T-helper 9 cell (primary cell): ENCODE measurements at regions not wholly inside any gene's neighbourhood (a gene's known extent, or its start where the extent isn't known, plus 50 kb on each side); places are given as distances from the start of the nearest gene placed in this dataset.
"Not testable (repeated sequence)": the region's sequence is repeated elsewhere in the genome, so short reads cannot be mapped to it uniquely, and the experiment has no call there.

Source experiments
- DNase-seq: peaks from one replicate; pipeline ENCODE4 v3.0.0-alpha.2; 2020

- no peak for DNase-seq
Observed at GRCh38 chr4:152189451-152190179, 346.3 kb downstream of the FBXW7 start.

GRCh38 chr4:152188801-152189200, 347.1 kb downstream of the FBXW7 start:
- DNase-seq, result no peak

DNA sequence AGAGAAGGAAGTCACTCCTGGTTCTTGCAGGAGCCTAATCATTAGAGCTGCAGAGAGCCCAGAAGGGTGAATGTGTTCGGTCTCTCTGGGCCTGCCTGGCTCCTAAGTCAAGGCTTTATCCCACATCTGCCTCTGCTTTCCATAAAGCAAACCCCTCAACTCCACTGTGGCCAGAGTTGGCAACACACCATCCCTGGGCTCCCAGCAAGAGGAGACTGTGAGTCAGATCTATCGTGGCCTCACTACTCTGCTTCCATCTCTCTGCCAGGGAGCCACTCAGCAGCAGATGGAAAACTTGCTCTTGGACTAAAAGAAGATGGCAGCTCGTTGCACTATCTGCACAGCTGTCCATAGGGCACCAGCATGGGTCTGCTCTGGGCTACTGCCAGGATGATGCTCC, 348.2 kb downstream of the FBXW7 start:
- DNase-seq, result no peak

GRCh38 chr4:152185786-152186550, 349.9 kb downstream of the FBXW7 start:
- DNase-seq, result no peak

- no peak for DNase-seq
Observed at GRCh38 chr4:152181150-152181549, 354.7 kb downstream of the FBXW7 start.

DNA sequence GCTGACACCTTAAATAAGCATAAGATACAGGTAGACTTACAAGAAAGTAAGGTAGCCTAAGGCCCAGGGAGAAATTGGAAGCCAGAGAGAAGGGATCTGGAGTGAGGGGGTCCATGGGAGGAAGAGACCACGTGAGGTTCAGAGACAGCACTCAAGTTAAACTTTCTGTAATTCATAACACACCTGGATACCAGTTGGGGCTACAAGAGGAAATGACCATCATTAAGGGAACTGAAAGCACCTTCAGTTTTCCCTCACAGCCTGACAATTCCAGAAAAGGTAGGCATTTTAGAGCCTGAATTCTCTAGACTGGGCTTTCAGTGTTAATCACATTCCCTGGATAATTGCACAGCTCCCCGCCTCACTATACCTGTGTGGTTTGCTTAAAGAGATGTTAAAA, 355.5 kb downstream of the FBXW7 start:
- DNase-seq, result no peak

DNA sequence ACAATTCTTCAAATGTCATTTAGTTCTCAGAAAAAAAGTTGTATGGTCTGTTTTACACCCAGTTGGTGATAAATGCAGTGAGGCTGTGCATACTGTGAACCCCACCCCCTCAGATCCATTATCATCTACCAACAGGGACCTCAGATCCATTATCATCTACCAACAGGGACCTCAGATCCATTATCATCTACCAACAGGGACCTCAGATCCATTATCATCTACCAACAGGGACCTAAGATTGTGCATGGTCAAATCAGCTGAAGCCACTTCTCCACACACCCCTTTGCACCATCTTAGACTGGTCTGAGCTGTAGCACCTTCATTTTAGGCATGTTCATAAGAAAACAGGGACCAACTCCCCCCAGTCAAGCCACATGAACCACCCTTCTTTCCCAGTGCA, 358.4 kb downstream of the FBXW7 start:
- DNase-seq, result not testable (repeated sequence)

DNA sequence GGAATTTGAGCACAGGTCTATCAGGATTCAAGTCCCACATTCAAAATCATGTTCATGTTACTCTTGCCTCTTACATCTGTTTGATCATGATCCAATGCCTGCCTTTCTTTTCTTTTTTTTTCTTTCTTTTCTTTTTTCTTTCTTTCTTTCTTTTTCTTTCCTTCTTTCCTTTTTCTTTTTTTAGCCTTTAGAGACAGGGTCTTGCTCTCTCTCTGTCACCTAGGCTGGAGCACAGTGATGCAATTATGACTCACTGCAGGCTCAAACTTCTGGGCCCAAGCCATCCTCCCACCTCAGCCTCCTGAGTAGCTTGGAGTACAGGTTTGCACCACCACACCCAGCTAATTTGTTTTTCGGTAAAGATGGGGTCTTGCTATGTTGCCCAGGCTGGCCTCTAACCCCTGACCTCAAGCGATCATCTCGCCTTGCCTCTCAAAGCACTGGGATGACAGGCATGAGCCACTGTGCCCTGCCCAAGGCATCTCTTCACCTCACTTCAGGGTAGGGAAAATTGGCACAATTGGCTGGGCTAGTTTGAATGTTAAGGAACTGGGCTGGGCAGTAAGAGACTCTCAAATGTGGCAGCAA, 359.2 kb downstream of the FBXW7 start:
- DNase-seq, result no peak

DNA sequence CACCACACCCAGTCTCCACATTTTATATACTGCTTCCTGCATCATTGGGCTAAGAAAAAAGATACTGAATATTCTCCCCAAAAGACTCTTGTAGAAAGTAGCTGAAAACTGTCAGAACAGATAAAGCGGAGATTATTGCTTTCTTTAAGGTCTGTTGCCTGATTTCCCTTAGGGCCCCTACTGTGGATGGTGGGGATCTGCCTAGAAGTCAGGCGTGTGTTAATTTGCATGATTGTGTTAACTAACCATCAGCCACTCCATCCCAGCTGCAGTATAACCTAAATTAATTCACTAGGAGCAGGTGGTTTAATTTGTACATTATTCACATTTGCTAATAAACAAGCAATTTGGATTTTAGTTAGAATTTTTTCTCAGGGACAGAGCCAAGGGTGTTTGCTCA, 360.3 kb downstream of the FBXW7 start:
- no peak for DNase-seq

GRCh38 chr4:152172146-152172545, 363.7 kb downstream of the FBXW7 start:
- no peak for DNase-seq

GRCh38 chr4:152171556-152171955, 364.3 kb downstream of the FBXW7 start:
- DNase-seq, result no peak

GRCh38 chr4:152169683-152170082, 366.2 kb downstream of the FBXW7 start:
- DNase-seq, result no peak

- no peak for DNase-seq
Observed at GRCh38 chr4:152168987-152169616, 366.8 kb downstream of the FBXW7 start.

- no peak for DNase-seq
Observed at GRCh38 chr4:152166567-152166966, 369.3 kb downstream of the FBXW7 start.

DNA sequence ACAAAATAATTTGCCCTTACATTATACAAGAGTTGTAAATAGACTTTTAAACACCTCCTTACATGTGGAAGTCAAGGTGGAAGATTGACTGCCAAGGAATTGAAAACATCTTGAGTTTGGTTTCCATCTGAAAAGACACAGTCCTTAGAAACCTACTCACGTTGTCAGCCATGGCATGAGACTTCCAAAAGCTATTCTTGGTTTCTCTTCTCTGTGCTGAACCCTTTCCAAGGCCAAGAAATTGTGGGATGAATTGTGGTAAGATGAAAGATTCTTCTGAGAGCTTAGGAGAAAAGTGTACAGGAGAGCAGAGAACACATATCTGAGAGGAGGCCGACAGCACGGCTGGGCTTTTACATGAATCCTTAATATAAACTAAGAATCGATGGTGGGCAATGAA, 370.0 kb downstream of the FBXW7 start:
- no peak for DNase-seq

- no peak for DNase-seq
Observed at GRCh38 chr4:152165146-152165545, 370.7 kb downstream of the FBXW7 start.

GRCh38 chr4:152164561-152164960, 371.3 kb downstream of the FBXW7 start:
- DNase-seq, result no peak

DNA sequence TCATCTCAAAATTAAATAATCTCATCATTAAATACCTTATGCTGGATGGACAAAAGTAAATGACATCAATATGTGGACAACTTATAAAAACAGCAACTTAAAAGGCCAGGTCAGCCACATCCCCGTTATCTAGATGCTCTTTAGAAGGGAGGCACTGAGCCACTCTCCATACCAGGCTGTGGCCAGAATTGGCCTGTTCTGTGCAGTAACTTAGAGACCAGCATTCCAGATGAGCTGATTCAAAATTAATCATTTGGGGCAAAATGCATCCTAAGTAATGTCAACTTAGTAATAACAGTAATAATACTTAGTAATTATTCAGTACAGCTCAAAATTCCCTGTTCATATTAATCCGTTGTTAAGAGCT, 373.6 kb downstream of the FBXW7 start:
- no peak for DNase-seq

DNA sequence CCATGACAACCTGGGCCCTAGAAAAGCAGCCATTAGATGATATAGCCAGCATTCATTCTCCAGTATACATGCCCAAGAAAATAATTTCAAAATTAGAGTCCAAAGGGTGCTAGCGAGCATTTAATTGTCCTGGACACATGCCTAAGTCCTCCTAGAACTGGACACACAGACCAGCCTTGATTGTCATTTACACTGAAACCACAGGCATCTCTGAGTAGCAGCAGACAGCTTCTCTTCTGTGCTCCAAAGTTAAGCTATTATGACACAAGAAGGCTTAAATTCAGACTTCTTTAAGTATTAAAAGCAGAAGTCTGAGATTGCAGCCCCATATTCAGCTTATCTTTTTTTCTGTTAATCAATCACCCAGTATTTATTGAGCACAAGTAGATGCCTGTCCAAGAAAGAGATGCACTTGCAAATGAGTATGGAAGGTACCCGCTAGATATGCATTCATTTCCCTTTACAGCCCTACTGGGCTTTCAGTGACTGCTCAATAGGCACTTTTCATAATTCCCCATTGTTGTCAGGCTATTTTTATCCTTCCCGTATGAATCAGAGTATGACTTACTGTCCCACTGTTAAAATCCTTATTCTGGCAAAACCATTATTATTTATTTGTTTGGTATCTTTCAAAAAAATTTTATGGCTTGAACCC, 374.1 kb downstream of the FBXW7 start:
- no peak for DNase-seq

- DNase-seq, result no peak
Observed at GRCh38 chr4:152160225-152160800, 375.6 kb downstream of the FBXW7 start.

DNA sequence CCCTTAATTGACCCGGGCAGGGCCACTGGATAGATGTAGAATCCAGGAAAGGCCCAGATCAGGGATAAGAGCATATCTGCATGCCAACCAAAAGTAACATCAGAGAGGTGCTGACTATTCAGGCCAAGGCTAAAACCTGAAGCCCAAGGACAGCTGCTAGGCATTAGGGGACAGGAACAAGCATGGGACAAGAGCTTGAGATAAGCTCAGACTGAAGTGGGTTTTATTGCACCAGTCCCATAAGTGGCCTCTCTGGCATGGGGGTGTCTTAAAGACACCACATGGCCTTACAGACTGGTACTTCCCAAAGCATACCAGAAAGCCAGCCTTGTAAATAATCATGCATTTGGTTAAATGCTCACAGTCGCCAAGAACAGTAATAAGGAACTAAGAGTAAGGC, 376.1 kb downstream of the FBXW7 start:
- DNase-seq, result no peak

- DNase-seq, result no peak
Observed at GRCh38 chr4:152158225-152158624, 377.7 kb downstream of the FBXW7 start.

GRCh38 chr4:152157629-152158028, 378.3 kb downstream of the FBXW7 start:
- no peak for DNase-seq
